ENCODE measurements at regions not wholly inside any gene's neighbourhood (a gene's known extent, or its start where the extent isn't known, plus 50 kb on each side); places are given as distances from the start of the nearest gene placed in this dataset.

DNA sequence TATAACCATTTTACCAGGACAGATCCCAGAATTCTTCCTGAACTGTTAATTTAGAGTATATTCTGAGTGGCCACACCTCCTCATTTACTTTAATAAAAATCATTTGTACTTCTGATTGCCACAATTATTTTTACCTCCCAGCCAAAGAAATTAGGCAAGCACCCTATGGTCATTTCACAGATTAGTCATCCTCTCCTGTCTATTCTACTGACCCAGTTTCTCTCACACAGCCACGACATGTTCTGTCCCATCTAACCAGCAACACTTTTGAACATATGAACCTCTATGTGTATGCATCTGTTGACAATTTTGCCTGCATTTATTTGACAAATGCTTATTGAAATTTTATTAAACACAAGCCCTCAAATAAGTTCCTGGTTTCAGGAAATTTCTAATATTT, 202.6 kb upstream of the STXBP5 start:
- H2AFZ ChIP-seq (ENCODE audit: insufficient read depth, low read depth, low read length, poor library complexity, severe bottlenecking), result no peak overlapping the region
- H3K4me1 Mint-ChIP-seq, result no peaks in the 10 kb centered on the region
- CTCF ChIA-PET, result no interaction called here
- no peak overlapping the region for H3K4me2 ChIP-seq (replicated peaks; ENCODE audit: low read depth, low read length, poor library complexity, severe bottlenecking)
- no peaks in the 10 kb centered on the region for H3K27me3 Mint-ChIP-seq
- TF ChIP-seq, protein P1, sequence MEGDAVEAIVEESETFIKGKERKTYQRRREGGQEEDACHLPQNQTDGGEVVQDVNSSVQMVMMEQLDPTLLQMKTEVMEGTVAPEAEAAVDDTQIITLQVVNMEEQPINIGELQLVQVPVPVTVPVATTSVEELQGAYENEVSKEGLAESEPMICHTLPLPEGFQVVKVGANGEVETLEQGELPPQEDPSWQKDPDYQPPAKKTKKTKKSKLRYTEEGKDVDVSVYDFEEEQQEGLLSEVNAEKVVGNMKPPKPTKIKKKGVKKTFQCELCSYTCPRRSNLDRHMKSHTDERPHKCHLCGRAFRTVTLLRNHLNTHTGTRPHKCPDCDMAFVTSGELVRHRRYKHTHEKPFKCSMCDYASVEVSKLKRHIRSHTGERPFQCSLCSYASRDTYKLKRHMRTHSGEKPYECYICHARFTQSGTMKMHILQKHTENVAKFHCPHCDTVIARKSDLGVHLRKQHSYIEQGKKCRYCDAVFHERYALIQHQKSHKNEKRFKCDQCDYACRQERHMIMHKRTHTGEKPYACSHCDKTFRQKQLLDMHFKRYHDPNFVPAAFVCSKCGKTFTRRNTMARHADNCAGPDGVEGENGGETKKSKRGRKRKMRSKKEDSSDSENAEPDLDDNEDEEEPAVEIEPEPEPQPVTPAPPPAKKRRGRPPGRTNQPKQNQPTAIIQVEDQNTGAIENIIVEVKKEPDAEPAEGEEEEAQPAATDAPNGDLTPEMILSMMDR (IDR thresholded peaks at IDR 0.05), result no peak
- no peak for TF ChIP-seq EZH2 (IDR thresholded peaks at IDR 0.05; ENCODE audit: borderline replicate concordance, insufficient read depth, low read depth, low read length, poor library complexity, severe bottlenecking)
- H3K27ac ChIP-seq (ENCODE audit: low read length in 2 of 2), result no peak overlapping the region
- intact Hi-C loops (cut with micrococcal nuclease), result no loop called here
- H4K20me1 ChIP-seq (ENCODE audit: control insufficient read depth, insufficient read depth, low read length, poor library complexity, severe bottlenecking), result no peaks in the 10 kb centered on the region
- no peak overlapping the region for H3K27ac Mint-ChIP-seq
- no CpG with 5 or more reads among the region's 1 CpG for WGBS (ENCODE audit: insufficient coverage)
- no peak overlapping the region for H3K9ac ChIP-seq (ENCODE audit: low read length)
- no peak overlapping the region for H3K4me3 ChIP-seq (ENCODE audit: control extremely low read depth in 1 of 5, extremely low read depth in 1 of 5, insufficient read depth in 1 of 5, low read depth in 2 of 5, low read length in 4 of 5)
- ATAC-seq (ENCODE audit: low read depth), result no peak
- H3K4me1 ChIP-seq (ENCODE audit: control insufficient read depth in 2 of 2, insufficient read depth in 2 of 2, low read length in 2 of 2), result no peaks in the 10 kb centered on the region
- no peak for DNase-seq
- no peaks in the 10 kb centered on the region for H3K79me2 ChIP-seq (ENCODE audit: control insufficient read depth, insufficient read depth, low read length)
- no peaks in the 10 kb centered on the region for H3K9me3 Mint-ChIP-seq (ENCODE audit: insufficient read depth)
- POLR2A ChIA-PET, result no interaction called here
- H3K36me3 ChIP-seq (replicated peaks in 1 of 2; ENCODE audit: control extremely low read depth in 1 of 2, control insufficient read depth in 1 of 2, extremely low read depth in 1 of 2, insufficient read depth in 2 of 2, low read length in 1 of 2), result no peaks in the 10 kb centered on the region
- H3K4me3 Mint-ChIP-seq, result no peak overlapping the region
- no peaks in the 10 kb centered on the region for H3K27me3 ChIP-seq (replicated peaks in 1 of 4; ENCODE audit: control extremely low read depth in 1 of 4, control insufficient read depth in 3 of 4, insufficient read depth in 4 of 4, low read length in 3 of 4)
- H3K9me3 ChIP-seq (ENCODE audit: control extremely low read depth in 1 of 3, control insufficient read depth in 2 of 3, insufficient read depth in 1 of 3, low read length in 2 of 3), result no peaks in the 10 kb centered on the region

DNA sequence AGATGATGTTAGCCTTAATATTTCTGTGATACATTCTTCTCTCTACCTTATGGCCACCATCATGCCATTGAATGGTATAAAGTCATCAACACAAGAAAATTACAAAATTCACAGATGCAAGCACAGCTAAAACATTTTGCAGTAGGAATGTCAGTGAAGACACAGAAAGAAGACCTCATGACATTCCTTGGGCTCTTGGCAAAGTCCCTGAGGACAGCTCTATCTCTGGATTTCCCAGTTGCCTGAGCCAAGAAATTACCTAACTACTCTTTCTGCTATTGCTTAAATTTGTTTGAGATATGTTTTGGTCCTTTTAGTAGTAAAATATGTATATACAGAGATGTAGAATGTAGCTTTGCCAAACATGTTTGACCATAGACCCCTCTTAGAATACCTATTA, 201.0 kb upstream of the STXBP5 start:
- TF ChIP-seq, protein P1 (IDR thresholded peaks at IDR 0.05), result no peak
- TF ChIP-seq EZH2 (IDR thresholded peaks at IDR 0.05; ENCODE audit: borderline replicate concordance, insufficient read depth, low read depth, low read length, poor library complexity, severe bottlenecking), result no peak
- H3K4me3 Mint-ChIP-seq, result no peak overlapping the region
- no peaks in the 10 kb centered on the region for H3K79me2 ChIP-seq (ENCODE audit: control insufficient read depth, insufficient read depth, low read length)
- ChIA-PET POLR2A (no interaction called here), CTCF (no interaction called here)
- H3K4me2 ChIP-seq (replicated peaks; ENCODE audit: low read depth, low read length, poor library complexity, severe bottlenecking), result no peak overlapping the region
- H3K27me3 ChIP-seq (replicated peaks in 1 of 4; ENCODE audit: control extremely low read depth in 1 of 4, control insufficient read depth in 3 of 4, insufficient read depth in 4 of 4, low read length in 3 of 4), result no peaks in the 10 kb centered on the region
- intact Hi-C loops (cut with micrococcal nuclease), result no loop called here
- DNase-seq (no peak), ATAC-seq (ENCODE audit: low read depth) (no peak)
- no peaks in the 10 kb centered on the region for H3K9me3 Mint-ChIP-seq (ENCODE audit: insufficient read depth)
- H3K27me3 Mint-ChIP-seq, result no peaks in the 10 kb centered on the region
- no peaks in the 10 kb centered on the region for H3K4me1 ChIP-seq (ENCODE audit: control insufficient read depth in 2 of 2, insufficient read depth in 2 of 2, low read length in 2 of 2)
- no peak overlapping the region for H3K27ac Mint-ChIP-seq
- H3K4me3 ChIP-seq (ENCODE audit: control extremely low read depth in 1 of 5, extremely low read depth in 1 of 5, insufficient read depth in 1 of 5, low read depth in 2 of 5, low read length in 4 of 5), result no peak overlapping the region
- no peaks in the 10 kb centered on the region for H4K20me1 ChIP-seq (ENCODE audit: control insufficient read depth, insufficient read depth, low read length, poor library complexity, severe bottlenecking)
- H3K36me3 ChIP-seq (replicated peaks in 1 of 2; ENCODE audit: control extremely low read depth in 1 of 2, control insufficient read depth in 1 of 2, extremely low read depth in 1 of 2, insufficient read depth in 2 of 2, low read length in 1 of 2), result no peaks in the 10 kb centered on the region
- H3K27ac ChIP-seq (ENCODE audit: low read length in 2 of 2), result no peak overlapping the region
- H3K4me1 Mint-ChIP-seq, result no peaks in the 10 kb centered on the region
- no peak overlapping the region for H2AFZ ChIP-seq (ENCODE audit: insufficient read depth, low read depth, low read length, poor library complexity, severe bottlenecking)
- peaks cover 0 to 2% (median 0%) of the 10 kb centered on the region in 3 donors for H3K9me3 ChIP-seq (ENCODE audit: control extremely low read depth in 1 of 3, control insufficient read depth in 2 of 3, insufficient read depth in 1 of 3, low read length in 2 of 3)
- no peak overlapping the region for H3K9ac ChIP-seq (ENCODE audit: low read length)

Measured in B cell (primary cell).